A549 (cell line): ENCODE measurements at regions not wholly inside any gene's neighbourhood (a gene's known extent, or its start where the extent isn't known, plus 50 kb on each side); places are given as distances from the start of the nearest gene placed in this dataset.

ENCODE experiments used
- ATAC-seq, 2 experiments: fragments of 200-7000 bp in 1 of 2; fragments of >200 bp in 1 of 2; cut with Nextera tagmentation in 1 of 2; cut with Tn5 transposase in 1 of 2; 3 replicates each; pipeline versions ENCODE4 v1.8.0 to v1.9.1; 2018 to 2020; ENCODE audit warnings: mild to moderate bottlenecking in 1 of 2, moderate library complexity in 1 of 2
- CTCF ChIA-PET: fragments of 300-600 bp; sonication (Branson Sonifier 250); formaldehyde crosslinking; extraction: SDS; loops from one replicate; lab custom pipeline; 2021; ENCODE audit warnings: antibody characterized with exemption, inconsistent platforms; lab: Yijun Ruan, JAX
- POLR2A ChIA-PET: fragments of 350-600 bp; formaldehyde crosslinking; extraction: SDS; loops from one replicate; lab custom pipeline; 2021; ENCODE audit warnings: antibody characterized with exemption, inconsistent platforms; lab: Yijun Ruan, JAX
- DNase-seq, 2 experiments: peaks; one replicate each; pipeline versions ENCODE4 v3.0.0 to v3.0.0-alpha.2; 2011 to 2016; ENCODE audit warnings: low read depth in 1 of 2, low spot score in 1 of 2
- FAIRE-seq: peaks from 2 replicates; lab custom pipeline; 2011; peaks lifted over from hg19 to GRCh38; lab: Jason Lieb, UNC
- H3K27ac ChIP-seq, 2 experiments: fragments of >200 bp; sonication (Bioruptor Twin); formaldehyde crosslinking; 3 replicates each; pipeline ENCODE4 v1.5.1; 2016 to 2017
- H3K4me1 ChIP-seq: fragments of >200 bp; sonication (Bioruptor Twin); formaldehyde crosslinking; 3 replicates; pipeline ENCODE4 v1.6.1; 2016
- H3K4me2 ChIP-seq: fragments of >200 bp; sonication (Bioruptor Twin); formaldehyde crosslinking; 3 replicates; pipeline ENCODE4 v1.6.1; 2016
- H3K4me3 ChIP-seq: fragments of >200 bp; sonication (Bioruptor Twin); formaldehyde crosslinking; 3 replicates; pipeline ENCODE4 v1.5.1; 2016
- H3K9me3 ChIP-seq: fragments of >200 bp; sonication (Bioruptor Twin); formaldehyde crosslinking; 3 replicates; pipeline ENCODE4 v1.6.1; 2016
- CBX2 ChIP-seq: fragments of 200-600 bp; sonication (generic); IDR thresholded peaks from 2 replicates; pipeline ENCODE4 v1.6.1; 2016; ENCODE audit warnings: low read depth, mild to moderate bottlenecking, borderline replicate concordance
- CBX8 ChIP-seq: fragments of 200-600 bp; sonication (generic); IDR thresholded peaks from 2 replicates; pipeline ENCODE4 v1.6.1; 2016
- CEBPB ChIP-seq, 2 experiments: fragments of >200 bp in 1 of 2; sonication (Bioruptor Twin) in 1 of 2; formaldehyde crosslinking in 1 of 2; IDR thresholded peaks; 2 replicates each; pipeline ENCODE4 v1.6.1; 2012 to 2016
- FOSB ChIP-seq: fragments of 250-450 bp; sonication (Bioruptor Pico); IDR thresholded peaks from 2 replicates; pipeline ENCODE4 v1.5.0; 2020; ENCODE audit warnings: mild to moderate bottlenecking, moderate library complexity
- FOXS1 ChIP-seq: fragments of 250-450 bp; sonication (Bioruptor Pico); IDR thresholded peaks from 2 replicates; pipeline ENCODE4 v1.5.0; 2020; ENCODE audit warnings: mild to moderate bottlenecking, moderate library complexity
- GATA3 ChIP-seq: IDR thresholded peaks from 2 replicates; pipeline ENCODE4 v1.6.1; 2012; ENCODE audit warnings: borderline replicate concordance
- HDAC2 ChIP-seq: fragments of 200-600 bp; sonication (generic); IDR thresholded peaks from 2 replicates; pipeline ENCODE4 v1.6.1; 2016
- JUNB ChIP-seq: fragments of >200 bp; sonication (Bioruptor Twin); formaldehyde crosslinking; IDR thresholded peaks from 2 replicates; pipeline ENCODE4 v1.6.1; 2016
- MAZ ChIP-seq: fragments of 150-350 bp; IDR thresholded peaks from 2 replicates; pipeline ENCODE4 v1.6.1; 2014; ENCODE audit warnings: antibody characterized with exemption, low read depth, low read length, borderline replicate concordance
- NFE2L2 ChIP-seq: fragments of 150-350 bp; conservative IDR thresholded peaks from 2 replicates; pipeline ENCODE4 v1.6.1; 2014; ENCODE audit warnings: low read length
- POLR2A ChIP-seq: IDR thresholded peaks from 2 replicates; pipeline ENCODE4 v1.6.1; 2012; ENCODE audit warnings: mild to moderate bottlenecking, low read length
- POLR2AphosphoS2 ChIP-seq: conservative IDR thresholded peaks from 2 replicates; pipeline ENCODE4 v1.6.1; 2012; ENCODE audit warnings: low read length, improper control_type of control experiment, inconsistent platforms
- RCOR1 ChIP-seq: fragments of 150-350 bp; IDR thresholded peaks from 2 replicates; pipeline ENCODE4 v1.6.1; 2014; ENCODE audit warnings: antibody characterized with exemption, low read length, low read depth
- SMC3 ChIP-seq: fragments of >200 bp; sonication (Bioruptor Twin); formaldehyde crosslinking; IDR thresholded peaks from 3 replicates; pipeline ENCODE4 v1.6.1; 2018; ENCODE audit warnings: inconsistent platforms
- SREBF2 ChIP-seq: fragments of 450-650 bp; IDR thresholded peaks from 2 replicates; pipeline ENCODE4 v1.6.1; 2014; ENCODE audit warnings: mild to moderate bottlenecking, moderate library complexity
- TP53 ChIP-seq: fragments of 250-450 bp; sonication (Bioruptor Pico); IDR thresholded peaks from 2 replicates; pipeline ENCODE4 v1.5.0; 2021; ENCODE audit warnings: mild to moderate bottlenecking, moderate library complexity
- ZC3H11A ChIP-seq: fragments of 450-650 bp; IDR thresholded peaks from 2 replicates; pipeline ENCODE4 v1.6.1; 2014; ENCODE audit warnings: antibody characterized with exemption, mild to moderate bottlenecking
- WGBS: methylation state at CpG from one replicate; pipeline ENCODE4 v1.1.6; 2017; ENCODE audit errors: missing lambda C conversion rate; 5-methylcytosine and 5-hydroxymethylcytosine counted together
- TF ChIP-seq, protein P1 (sequence below): fragments of >200 bp; sonication (Bioruptor Twin); formaldehyde crosslinking; IDR thresholded peaks from 3 replicates; pipeline ENCODE4 v1.5.1; 2016
- TF ChIP-seq, protein P2 (sequence below): fragments of 250-450 bp; sonication (Bioruptor Pico); IDR thresholded peaks from 2 replicates; pipeline ENCODE4 v1.5.0; 2020; ENCODE audit warnings: low read depth, mild to moderate bottlenecking, moderate library complexity
- TF ChIP-seq, protein P3 (sequence below): fragments of 450-650 bp; IDR thresholded peaks from 2 replicates; pipeline ENCODE4 v1.6.1; 2014; ENCODE audit warnings: antibody characterized with exemption
- TF ChIP-seq, protein P4 (sequence below): IDR thresholded peaks from 2 replicates; pipeline ENCODE4 v1.6.1; 2012
- TF ChIP-seq, protein P5 (sequence below): fragments of >200 bp; sonication (Bioruptor Twin); formaldehyde crosslinking; IDR thresholded peaks from 3 replicates; pipeline ENCODE4 v1.6.1; 2016

DNA sequence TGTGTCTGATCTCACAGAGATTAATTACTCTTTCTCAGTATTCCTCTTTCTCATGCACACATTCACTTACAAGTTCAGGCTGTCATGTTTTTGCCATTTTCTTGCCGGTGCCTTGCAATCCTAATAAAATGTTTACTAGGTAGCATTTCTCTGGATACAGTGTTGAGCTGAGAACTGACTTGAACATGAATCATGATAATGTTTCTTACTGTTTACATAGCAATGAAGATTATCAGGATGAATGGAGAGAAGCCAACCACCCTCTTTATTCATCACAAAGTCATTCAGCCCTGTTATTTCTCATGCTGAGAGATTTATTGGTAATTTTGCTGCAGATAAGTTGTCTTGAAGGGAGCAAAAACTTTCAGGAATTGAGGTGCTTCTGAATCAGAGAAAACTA, 185.5 kb upstream of the ECI2 start (continued):
- TF ChIP-seq, protein P1, sequence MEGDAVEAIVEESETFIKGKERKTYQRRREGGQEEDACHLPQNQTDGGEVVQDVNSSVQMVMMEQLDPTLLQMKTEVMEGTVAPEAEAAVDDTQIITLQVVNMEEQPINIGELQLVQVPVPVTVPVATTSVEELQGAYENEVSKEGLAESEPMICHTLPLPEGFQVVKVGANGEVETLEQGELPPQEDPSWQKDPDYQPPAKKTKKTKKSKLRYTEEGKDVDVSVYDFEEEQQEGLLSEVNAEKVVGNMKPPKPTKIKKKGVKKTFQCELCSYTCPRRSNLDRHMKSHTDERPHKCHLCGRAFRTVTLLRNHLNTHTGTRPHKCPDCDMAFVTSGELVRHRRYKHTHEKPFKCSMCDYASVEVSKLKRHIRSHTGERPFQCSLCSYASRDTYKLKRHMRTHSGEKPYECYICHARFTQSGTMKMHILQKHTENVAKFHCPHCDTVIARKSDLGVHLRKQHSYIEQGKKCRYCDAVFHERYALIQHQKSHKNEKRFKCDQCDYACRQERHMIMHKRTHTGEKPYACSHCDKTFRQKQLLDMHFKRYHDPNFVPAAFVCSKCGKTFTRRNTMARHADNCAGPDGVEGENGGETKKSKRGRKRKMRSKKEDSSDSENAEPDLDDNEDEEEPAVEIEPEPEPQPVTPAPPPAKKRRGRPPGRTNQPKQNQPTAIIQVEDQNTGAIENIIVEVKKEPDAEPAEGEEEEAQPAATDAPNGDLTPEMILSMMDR = no peak

DNA sequence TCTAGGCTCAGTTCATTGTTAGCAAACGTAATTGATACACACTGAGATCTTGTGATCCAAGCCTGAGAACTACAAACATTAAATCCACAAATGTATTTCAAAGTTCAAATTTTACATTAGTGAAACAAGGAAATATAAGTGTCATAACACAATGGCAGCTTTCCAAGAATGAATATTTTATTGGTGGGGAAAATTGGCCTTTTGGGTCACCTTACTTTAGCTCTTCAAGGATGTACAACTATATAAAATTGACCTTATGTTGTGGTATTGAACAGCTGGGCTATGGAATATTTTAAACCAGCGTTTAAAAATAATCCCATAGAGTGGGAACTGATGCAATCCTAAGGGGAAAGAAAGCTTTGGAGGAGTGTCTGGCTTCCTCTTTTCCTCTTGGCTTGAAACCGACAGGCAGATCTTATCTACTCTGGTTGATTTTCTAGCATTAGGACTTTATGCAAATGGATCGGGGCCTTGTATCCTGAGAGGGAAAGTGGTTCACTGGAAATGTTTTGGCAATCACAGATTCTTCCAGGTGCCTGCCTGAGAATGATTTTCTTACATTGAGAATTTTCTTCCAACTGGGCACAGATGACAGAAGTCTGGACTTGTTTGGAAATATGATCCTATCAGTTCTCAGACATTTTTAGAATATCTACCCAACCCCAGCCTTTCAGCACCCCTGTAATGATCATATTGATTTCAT, 184.8 kb upstream of the ECI2 start:
- peak; percentile 58 to 64; a peak in 5 of 6 replicates for ATAC-seq
- Histone ChIP-seq H3K9me3 (no peaks in the 10 kb centered on the region), H3K4me1 (peaks cover 59% of the 10 kb centered on the region), H3K4me2 (peak overlapping the region; percentile 90), H3K27ac (peak overlapping the region; percentile 88 to 91), H3K4me3 (no peak overlapping the region)
- 0 out of 2 replicates have a peak, but pooled peaks have one; percentile 54 for TF ChIP-seq GATA3
- peak; percentile 31 to 65; a peak in 3 of 4 replicates for TF ChIP-seq CEBPB (IDR thresholded peaks at IDR 0.05)
- TF ChIP-seq, protein P2, sequence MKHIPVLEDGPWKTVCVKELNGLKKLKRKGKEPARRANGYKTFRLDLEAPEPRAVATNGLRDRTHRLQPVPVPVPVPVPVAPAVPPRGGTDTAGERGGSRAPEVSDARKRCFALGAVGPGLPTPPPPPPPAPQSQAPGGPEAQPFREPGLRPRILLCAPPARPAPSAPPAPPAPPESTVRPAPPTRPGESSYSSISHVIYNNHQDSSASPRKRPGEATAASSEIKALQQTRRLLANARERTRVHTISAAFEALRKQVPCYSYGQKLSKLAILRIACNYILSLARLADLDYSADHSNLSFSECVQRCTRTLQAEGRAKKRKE = no peak
- DNase-seq = peak in 1 of 2 experiments; percentile 42
- WGBS = 11% methylated on average over 4 of the region's 4 CpGs
- CTCF ChIA-PET = interaction anchor here (0.7 to 0.9 kb wide), 2 partner anchors 82 to 264 kb away, joined by 3 read pairs; no protein-coding TSS in a partner anchor
- no peak for FAIRE-seq
- POLR2A ChIA-PET = interaction anchor here (1.5 to 1.6 kb wide), 2 partner anchors 38 to 50 kb away, joined by 4 to 10 read pairs; no protein-coding TSS in a partner anchor

DNA sequence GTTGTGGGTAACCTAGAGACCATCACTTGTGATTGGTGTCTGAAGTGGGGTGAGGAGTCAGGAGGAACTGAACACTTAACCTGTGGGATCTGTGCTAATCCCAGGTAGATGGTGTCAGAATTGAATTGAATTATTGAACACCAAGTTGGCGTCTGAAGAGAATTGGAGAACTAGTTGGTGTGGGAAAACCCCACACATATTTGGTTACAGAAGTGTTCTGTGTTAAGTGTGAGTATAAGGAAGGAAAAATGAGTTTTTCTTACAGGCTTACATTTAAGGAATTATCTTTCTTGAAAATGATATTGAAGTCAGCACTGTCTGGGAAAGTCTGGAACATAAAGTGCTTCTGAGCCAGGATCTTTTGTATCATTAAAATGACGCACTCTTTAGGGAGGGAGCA, 182.9 kb upstream of the ECI2 start:
- ATAC-seq (no peak), DNase-seq (no peak), FAIRE-seq (no peak)
- no peak overlapping the region for H3K4me2 ChIP-seq
- peak overlapping the region; percentile 88 to 91; a peak in 5 of 6 replicates for H3K27ac ChIP-seq
- peaks cover 59% of the 10 kb centered on the region for H3K4me1 ChIP-seq
- H3K9me3 ChIP-seq = 0 out of 3 replicates have a peak, but pooled peaks cover 5% of the 10 kb centered on the region
- POLR2A ChIA-PET = no interaction called here
- CTCF ChIA-PET = no interaction called here
- no peak overlapping the region for H3K4me3 ChIP-seq
- no peak for TF ChIP-seq CBX8
- 64% methylated on average over 2 of the region's 2 CpGs for WGBS

DNA sequence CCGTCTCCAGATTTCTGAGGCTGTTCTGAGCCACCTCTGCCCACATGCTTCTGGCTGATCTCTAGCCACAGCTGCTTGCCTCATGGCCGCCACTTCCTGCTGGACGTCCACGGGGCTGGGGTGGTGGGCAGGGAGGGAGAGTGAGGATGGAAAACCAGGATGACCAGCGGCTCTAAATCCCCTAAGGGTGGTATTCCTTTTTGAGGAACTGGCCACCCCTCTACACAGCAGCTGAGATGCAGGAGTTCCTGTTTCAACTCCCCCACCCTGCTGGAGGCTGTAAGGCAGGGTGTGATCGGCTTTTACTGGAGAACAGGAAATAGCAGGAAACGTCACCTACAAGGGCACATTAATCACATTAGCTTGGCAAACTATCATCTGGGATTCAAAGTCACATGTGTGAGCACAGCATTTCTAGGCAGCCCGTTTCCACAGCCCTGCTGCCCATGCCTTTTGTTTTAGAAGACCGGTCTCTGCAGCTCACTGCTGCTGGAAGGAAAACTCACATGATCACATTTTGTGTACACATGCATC, 181.6 kb upstream of the ECI2 start:
- 69% methylated on average over 9 of the region's 9 CpGs for WGBS
- FAIRE-seq (no peak), DNase-seq (peak in 1 of 2 experiments; percentile 45), ATAC-seq (no peak)
- peak overlapping the region; percentile 26; the same call in 1 of the 3 replicates for H3K4me2 ChIP-seq
- H3K4me1 ChIP-seq = peaks cover 50% of the 10 kb centered on the region
- peak overlapping the region; percentile 54 to 88 for H3K27ac ChIP-seq
- TF ChIP-seq FOSB (CRISPR knock-in tag) (no peak), FOXS1 (CRISPR knock-in tag) (no peak), ZC3H11A (no peak), JUNB (no peak), MAZ (no peak), CBX2 (no peak), POLR2AphosphoS2 (no peak), HDAC2 (no peak), POLR2A (no peak), RCOR1 (no peak), TP53 (CRISPR knock-in tag) (no peak), SMC3 (no peak), CBX8 (no peak), SREBF2 (no peak), NFE2L2 (no peak)
- TF ChIP-seq, protein P1 = no peak
- TF ChIP-seq, protein P3, sequence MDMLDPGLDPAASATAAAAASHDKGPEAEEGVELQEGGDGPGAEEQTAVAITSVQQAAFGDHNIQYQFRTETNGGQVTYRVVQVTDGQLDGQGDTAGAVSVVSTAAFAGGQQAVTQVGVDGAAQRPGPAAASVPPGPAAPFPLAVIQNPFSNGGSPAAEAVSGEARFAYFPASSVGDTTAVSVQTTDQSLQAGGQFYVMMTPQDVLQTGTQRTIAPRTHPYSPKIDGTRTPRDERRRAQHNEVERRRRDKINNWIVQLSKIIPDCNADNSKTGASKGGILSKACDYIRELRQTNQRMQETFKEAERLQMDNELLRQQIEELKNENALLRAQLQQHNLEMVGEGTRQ = no peak
- TF ChIP-seq, protein P4, sequence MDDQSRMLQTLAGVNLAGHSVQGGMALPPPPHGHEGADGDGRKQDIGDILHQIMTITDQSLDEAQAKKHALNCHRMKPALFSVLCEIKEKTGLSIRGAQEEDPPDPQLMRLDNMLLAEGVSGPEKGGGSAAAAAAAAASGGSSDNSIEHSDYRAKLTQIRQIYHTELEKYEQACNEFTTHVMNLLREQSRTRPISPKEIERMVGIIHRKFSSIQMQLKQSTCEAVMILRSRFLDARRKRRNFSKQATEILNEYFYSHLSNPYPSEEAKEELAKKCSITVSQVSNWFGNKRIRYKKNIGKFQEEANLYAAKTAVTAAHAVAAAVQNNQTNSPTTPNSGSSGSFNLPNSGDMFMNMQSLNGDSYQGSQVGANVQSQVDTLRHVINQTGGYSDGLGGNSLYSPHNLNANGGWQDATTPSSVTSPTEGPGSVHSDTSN = no peak
- TF ChIP-seq, protein P5, sequence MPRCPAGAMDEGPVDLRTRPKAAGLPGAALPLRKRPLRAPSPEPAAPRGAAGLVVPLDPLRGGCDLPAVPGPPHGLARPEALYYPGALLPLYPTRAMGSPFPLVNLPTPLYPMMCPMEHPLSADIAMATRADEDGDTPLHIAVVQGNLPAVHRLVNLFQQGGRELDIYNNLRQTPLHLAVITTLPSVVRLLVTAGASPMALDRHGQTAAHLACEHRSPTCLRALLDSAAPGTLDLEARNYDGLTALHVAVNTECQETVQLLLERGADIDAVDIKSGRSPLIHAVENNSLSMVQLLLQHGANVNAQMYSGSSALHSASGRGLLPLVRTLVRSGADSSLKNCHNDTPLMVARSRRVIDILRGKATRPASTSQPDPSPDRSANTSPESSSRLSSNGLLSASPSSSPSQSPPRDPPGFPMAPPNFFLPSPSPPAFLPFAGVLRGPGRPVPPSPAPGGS = no peak
- ChIA-PET POLR2A (no interaction called here), CTCF (interaction anchor here (1.5 kb wide), 1 partner anchor 34 kb away, joined by 7 read pairs; no protein-coding TSS in a partner anchor)
- H3K9me3 ChIP-seq = 0 out of 3 replicates have a peak, but pooled peaks cover 5% of the 10 kb centered on the region
- no peak overlapping the region for H3K4me3 ChIP-seq
